ENCODE measurements at regions not wholly inside any gene's neighbourhood (a gene's known extent, or its start where the extent isn't known, plus 50 kb on each side); places are given as distances from the start of the nearest gene placed in this dataset.

- no peak overlapping the region for H3K4me3 ChIP-seq
- TF ChIP-seq POLR2A (IDR thresholded peaks at IDR 0.05) (no peak), POLR2AphosphoS5 (IDR thresholded peaks at IDR 0.05) (no peak), EP300 (IDR thresholded peaks at IDR 0.05) (no peak)
- TF ChIP-seq, protein P1, sequence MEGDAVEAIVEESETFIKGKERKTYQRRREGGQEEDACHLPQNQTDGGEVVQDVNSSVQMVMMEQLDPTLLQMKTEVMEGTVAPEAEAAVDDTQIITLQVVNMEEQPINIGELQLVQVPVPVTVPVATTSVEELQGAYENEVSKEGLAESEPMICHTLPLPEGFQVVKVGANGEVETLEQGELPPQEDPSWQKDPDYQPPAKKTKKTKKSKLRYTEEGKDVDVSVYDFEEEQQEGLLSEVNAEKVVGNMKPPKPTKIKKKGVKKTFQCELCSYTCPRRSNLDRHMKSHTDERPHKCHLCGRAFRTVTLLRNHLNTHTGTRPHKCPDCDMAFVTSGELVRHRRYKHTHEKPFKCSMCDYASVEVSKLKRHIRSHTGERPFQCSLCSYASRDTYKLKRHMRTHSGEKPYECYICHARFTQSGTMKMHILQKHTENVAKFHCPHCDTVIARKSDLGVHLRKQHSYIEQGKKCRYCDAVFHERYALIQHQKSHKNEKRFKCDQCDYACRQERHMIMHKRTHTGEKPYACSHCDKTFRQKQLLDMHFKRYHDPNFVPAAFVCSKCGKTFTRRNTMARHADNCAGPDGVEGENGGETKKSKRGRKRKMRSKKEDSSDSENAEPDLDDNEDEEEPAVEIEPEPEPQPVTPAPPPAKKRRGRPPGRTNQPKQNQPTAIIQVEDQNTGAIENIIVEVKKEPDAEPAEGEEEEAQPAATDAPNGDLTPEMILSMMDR (IDR thresholded peaks at IDR 0.05) = no peak
- DNase-seq (no peak), ATAC-seq (ENCODE audit: low FRiP score in 2 of 2) (no peak)
- no peaks in the 10 kb centered on the region for H3K36me3 ChIP-seq
- no peaks in the 10 kb centered on the region for H3K27me3 ChIP-seq
- 41 to 50% methylated on average over 1 of the region's 1 CpG for WGBS, 2 donors
- H3K9me3 ChIP-seq = no peaks in the 10 kb centered on the region
- no peak overlapping the region for H3K27ac ChIP-seq
- H3K4me1 ChIP-seq = no peaks in the 10 kb centered on the region
These were observed 428.2 kb upstream of the KCNH7 start for GRCh38 chr2:163266772-163267171.

GRCh38 chr2:163265562-163265961, 427.0 kb upstream of the KCNH7 start:
- Histone ChIP-seq H3K27me3 (no peaks in the 10 kb centered on the region), H3K4me3 (no peak overlapping the region), H3K36me3 (no peaks in the 10 kb centered on the region), H3K27ac (no peak overlapping the region), H3K9me3 (no peaks in the 10 kb centered on the region), H3K4me1 (no peaks in the 10 kb centered on the region)
- no peak for ATAC-seq (ENCODE audit: low FRiP score in 2 of 2)
- TF ChIP-seq, protein P1 (IDR thresholded peaks at IDR 0.05) = no peak
- TF ChIP-seq POLR2A (IDR thresholded peaks at IDR 0.05) = no peak
- no peak for TF ChIP-seq POLR2AphosphoS5 (IDR thresholded peaks at IDR 0.05)
- no peak for TF ChIP-seq EP300 (IDR thresholded peaks at IDR 0.05)
- no peak for DNase-seq

GRCh38 chr2:163264341-163264740, 425.8 kb upstream of the KCNH7 start:
- no peaks in the 10 kb centered on the region for H3K36me3 ChIP-seq
- WGBS, 2 donors = 33 to 76% methylated on average over 1 of the region's 1 CpG
- TF ChIP-seq EP300 (IDR thresholded peaks at IDR 0.05) = no peak
- no peak for TF ChIP-seq POLR2A (IDR thresholded peaks at IDR 0.05)
- TF ChIP-seq, protein P1 (IDR thresholded peaks at IDR 0.05) = no peak
- TF ChIP-seq POLR2AphosphoS5 (IDR thresholded peaks at IDR 0.05) = no peak

DNA sequence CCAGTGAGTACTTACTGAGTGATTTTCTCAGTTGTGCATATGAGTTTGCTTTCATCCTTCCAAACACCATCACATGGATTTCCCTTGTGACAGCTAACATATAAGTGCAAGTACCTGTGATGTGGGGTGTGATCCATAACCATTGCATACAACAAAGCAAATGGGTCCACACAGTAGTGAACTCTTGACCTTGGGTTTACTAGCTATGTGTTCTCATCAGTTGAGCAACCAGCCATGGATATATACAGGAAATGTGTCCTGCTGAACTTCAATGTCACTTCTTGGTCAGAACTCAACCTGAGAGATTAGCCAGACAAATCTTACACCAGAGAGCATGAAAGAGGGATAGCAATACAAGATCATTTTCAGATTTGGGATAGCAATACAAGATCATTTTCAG, 420.9 kb upstream of the KCNH7 start:
- DNase-seq = no peak
- H3K4me3 ChIP-seq = no peak overlapping the region
- H3K9me3 ChIP-seq = no peaks in the 10 kb centered on the region
- H3K4me1 ChIP-seq = no peaks in the 10 kb centered on the region
- no peaks in the 10 kb centered on the region for H3K27me3 ChIP-seq
- ATAC-seq (ENCODE audit: low FRiP score in 2 of 2) = no peak
- H3K27ac ChIP-seq = no peak overlapping the region
- H3K36me3 ChIP-seq = no peaks in the 10 kb centered on the region
- TF ChIP-seq, protein P1 (IDR thresholded peaks at IDR 0.05) = no peak
- TF ChIP-seq EP300 (IDR thresholded peaks at IDR 0.05) (no peak), POLR2A (IDR thresholded peaks at IDR 0.05) (no peak), POLR2AphosphoS5 (IDR thresholded peaks at IDR 0.05) (no peak)

More at GRCh38 chr2:163264341-163264740, 425.8 kb upstream of the KCNH7 start:
- Histone ChIP-seq H3K4me1 (no peaks in the 10 kb centered on the region), H3K27me3 (no peaks in the 10 kb centered on the region), H3K9me3 (no peaks in the 10 kb centered on the region), H3K4me3 (no peak overlapping the region), H3K27ac (no peak overlapping the region)
- no peak for DNase-seq
- ATAC-seq (ENCODE audit: low FRiP score in 2 of 2) = peak in 1 of 2 donors; percentile 79

DNA sequence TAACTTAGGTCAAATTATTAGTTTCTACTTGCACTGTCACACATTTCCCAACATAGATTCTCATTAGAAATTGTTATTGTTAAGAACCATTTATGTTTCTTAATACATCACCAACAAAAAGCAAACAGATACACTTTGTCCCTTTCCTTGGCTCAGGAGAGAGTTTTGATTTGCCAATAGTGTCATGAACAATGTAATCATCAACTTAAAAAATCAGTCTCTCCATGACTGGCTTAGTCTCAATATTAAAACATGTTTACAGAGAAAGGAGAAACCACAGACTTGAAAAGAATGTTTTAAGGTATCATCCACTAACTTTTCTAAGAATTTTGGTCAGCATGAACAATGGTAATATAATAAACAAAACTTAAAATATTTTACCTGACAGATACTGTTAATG, 416.5 kb upstream of the KCNH7 start:
- no peak for TF ChIP-seq POLR2AphosphoS5 (IDR thresholded peaks at IDR 0.05)
- TF ChIP-seq, protein P1 (IDR thresholded peaks at IDR 0.05) = no peak
- TF ChIP-seq EP300 (IDR thresholded peaks at IDR 0.05) = no peak
- no peak for TF ChIP-seq POLR2A (IDR thresholded peaks at IDR 0.05)
- no peaks in the 10 kb centered on the region for H3K4me1 ChIP-seq
- no peak overlapping the region for H3K27ac ChIP-seq
- H3K27me3 ChIP-seq = no peaks in the 10 kb centered on the region
- no peak overlapping the region for H3K4me3 ChIP-seq
- H3K36me3 ChIP-seq = no peaks in the 10 kb centered on the region
- H3K9me3 ChIP-seq = no peaks in the 10 kb centered on the region
- no peak for ATAC-seq (ENCODE audit: low FRiP score in 2 of 2)
- DNase-seq = no peak
